Neural progenitor cell (in vitro differentiated cells): ENCODE measurements at regions not wholly inside any gene's neighbourhood (a gene's known extent, or its start where the extent isn't known, plus 50 kb on each side); places are given as distances from the start of the nearest gene placed in this dataset.
A peak's percentile ranks its signal among the peaks of the same experiment; 100 is the strongest.

Experiments
- DNase-seq: peaks from one replicate; pipeline ENCODE4 v3.0.0-alpha.2; 2016; ENCODE audit warnings: low spot score
- H2AFZ ChIP-seq: fragments of 200-600 bp; sonication (generic); replicated peaks from 2 replicates; pipeline ENCODE4 v1.6.1; 2016; ENCODE audit warnings: antibody characterized with exemption
- H3F3A ChIP-seq: fragments of 200-600 bp; sonication (generic); 2 replicates; pipeline ENCODE4 v1.6.1; 2016; ENCODE audit warnings: antibody characterized with exemption, low read depth
- H3K27ac ChIP-seq: fragments of 200-600 bp; sonication (generic); 2 replicates; pipeline ENCODE4 v1.5.1; 2016; ENCODE audit warnings: mild to moderate bottlenecking
- H3K27me3 ChIP-seq: fragments of 200-600 bp; sonication (generic); 2 replicates; pipeline ENCODE4 v1.6.1; 2016; ENCODE audit warnings: mild to moderate bottlenecking, moderate library complexity
- H3K36me3 ChIP-seq: fragments of 200-600 bp; sonication (generic); 2 replicates; pipeline ENCODE4 v1.5.1; 2016
- H3K4me1 ChIP-seq: fragments of 200-600 bp; sonication (generic); 2 replicates; pipeline ENCODE4 v1.6.1; 2016; ENCODE audit warnings: mixed run types
- H3K4me2 ChIP-seq: fragments of 200-600 bp; sonication (generic); 2 replicates; pipeline ENCODE4 v1.6.1; 2016
- H3K4me3 ChIP-seq: fragments of 200-600 bp; sonication (generic); 2 replicates; pipeline ENCODE4 v1.5.1; 2016
- H3K79me2 ChIP-seq: fragments of 200-600 bp; sonication (generic); 2 replicates; pipeline ENCODE4 v1.6.1; 2016; ENCODE audit warnings: low read depth
- H3K9ac ChIP-seq: fragments of 200-600 bp; sonication (generic); 2 replicates; pipeline ENCODE4 v1.6.1; 2016
- H3K9me3 ChIP-seq: fragments of 200-600 bp; sonication (generic); 2 replicates; pipeline ENCODE4 v1.5.1; 2016; ENCODE audit warnings: low read depth
- H4K20me1 ChIP-seq: fragments of 200-600 bp; sonication (generic); 2 replicates; pipeline ENCODE4 v1.6.1; 2016; ENCODE audit warnings: low read depth
- H3K27ac Mint-ChIP-seq: 3 replicates; pipeline ENCODE4 v1.8.0; 2021; ENCODE audit warnings: mixed read lengths
- H3K27me3 Mint-ChIP-seq: 2 replicates; pipeline ENCODE4 v1.8.0; 2022; ENCODE audit warnings: low read depth, mild to moderate bottlenecking, inconsistent platforms, moderate library complexity, mixed read lengths; ENCODE audit not compliant: insufficient read depth
- H3K36me3 Mint-ChIP-seq: 3 replicates; pipeline ENCODE4 v1.8.0; 2021; ENCODE audit warnings: mixed read lengths
- H3K4me1 Mint-ChIP-seq: 3 replicates; pipeline ENCODE4 v1.8.0; 2021; ENCODE audit warnings: mixed read lengths
- H3K4me3 Mint-ChIP-seq: 3 replicates; pipeline ENCODE4 v1.8.0; 2021; ENCODE audit warnings: mild to moderate bottlenecking, moderate library complexity, mixed read lengths
- H3K9me3 Mint-ChIP-seq: 3 replicates; pipeline ENCODE4 v1.8.0; 2020; ENCODE audit warnings: mixed read lengths
- CTCF ChIP-seq: fragments of 200-600 bp; sonication (generic); IDR thresholded peaks from 2 replicates; pipeline ENCODE4 v1.5.1; 2017; ENCODE audit warnings: antibody characterized with exemption, mild to moderate bottlenecking
- EZH2 ChIP-seq: fragments of 200-600 bp; sonication (generic); IDR thresholded peaks from 2 replicates; pipeline ENCODE4 v1.6.1; 2017; ENCODE audit warnings: antibody characterized with exemption, mild to moderate bottlenecking, moderate library complexity
- EZH2phosphoT487 ChIP-seq: fragments of 200-600 bp; sonication (generic); IDR thresholded peaks from 2 replicates; pipeline ENCODE4 v1.6.1; 2017; ENCODE audit warnings: antibody characterized with exemption

GRCh38 chr11:37598381-37598780 lies 1000.3 kb upstream of the RAG2 start:
- no peaks in the 10 kb centered on the region for H3K36me3 Mint-ChIP-seq

GRCh38 chr11:37597776-37598175 lies 999.7 kb upstream of the RAG2 start:
- Histone ChIP-seq H4K20me1 (no peaks in the 10 kb centered on the region), H2AFZ (no peak overlapping the region), H3K4me3 (no peak overlapping the region), H3K9me3 (no peaks in the 10 kb centered on the region), H3K9ac (no peak overlapping the region), H3K79me2 (no peaks in the 10 kb centered on the region), H3K4me1 (peaks cover 12% of the 10 kb centered on the region), H3F3A (no peaks in the 10 kb centered on the region), H3K27ac (no peak overlapping the region), H3K36me3 (no peaks in the 10 kb centered on the region), H3K4me2 (no peak overlapping the region), H3K27me3 (no peaks in the 10 kb centered on the region)
- Mint-ChIP-seq H3K27ac (no peak overlapping the region), H3K4me1 (peaks cover 11% of the 10 kb centered on the region), H3K9me3 (no peaks in the 10 kb centered on the region), H3K36me3 (no peaks in the 10 kb centered on the region), H3K27me3 (peaks cover 5% of the 10 kb centered on the region), H3K4me3 (no peak overlapping the region)
- TF ChIP-seq EZH2phosphoT487 (no peak), CTCF (no peak), EZH2 (no peak)
- peak; percentile 28 for DNase-seq

More at GRCh38 chr11:37598381-37598780, 1000.3 kb upstream of the RAG2 start:
- Mint-ChIP-seq H3K27me3 (peaks cover 5% of the 10 kb centered on the region), H3K9me3 (peaks cover 3% of the 10 kb centered on the region), H3K4me1 (peaks cover 11% of the 10 kb centered on the region), H3K27ac (peak overlapping the region; percentile 26), H3K4me3 (no peak overlapping the region)
- peak overlapping the region; percentile 19 for H2AFZ ChIP-seq
- DNase-seq = no peak
- H3K9me3 ChIP-seq = no peaks in the 10 kb centered on the region
- no peak overlapping the region for H3K9ac ChIP-seq
- no peaks in the 10 kb centered on the region for H3F3A ChIP-seq
- H3K27me3 ChIP-seq = no peaks in the 10 kb centered on the region
- H4K20me1 ChIP-seq = no peaks in the 10 kb centered on the region
- no peak overlapping the region for H3K4me3 ChIP-seq
- H3K4me2 ChIP-seq = no peak overlapping the region
- H3K79me2 ChIP-seq = no peaks in the 10 kb centered on the region
- no peaks in the 10 kb centered on the region for H3K36me3 ChIP-seq
- peaks cover 12% of the 10 kb centered on the region for H3K4me1 ChIP-seq
- TF ChIP-seq CTCF (no peak), EZH2 (no peak), EZH2phosphoT487 (no peak)
- H3K27ac ChIP-seq = no peak overlapping the region

GRCh38 chr11:37595845-37596244 lies 997.8 kb upstream of the RAG2 start:
- H2AFZ ChIP-seq = no peak overlapping the region
- no peaks in the 10 kb centered on the region for H4K20me1 ChIP-seq
- Mint-ChIP-seq H3K9me3 (no peaks in the 10 kb centered on the region), H3K4me3 (no peak overlapping the region), H3K27me3 (peaks cover 3% of the 10 kb centered on the region), H3K4me1 (peaks cover 11% of the 10 kb centered on the region), H3K27ac (no peak overlapping the region), H3K36me3 (no peaks in the 10 kb centered on the region)
- no peaks in the 10 kb centered on the region for H3K36me3 ChIP-seq
- no peak overlapping the region for H3K4me2 ChIP-seq
- H3F3A ChIP-seq = no peaks in the 10 kb centered on the region
- no peak overlapping the region for H3K4me3 ChIP-seq
- no peak overlapping the region for H3K9ac ChIP-seq
- no peaks in the 10 kb centered on the region for H3K27me3 ChIP-seq
- no peak for DNase-seq
- no peak overlapping the region for H3K27ac ChIP-seq
- H3K79me2 ChIP-seq = no peaks in the 10 kb centered on the region
- TF ChIP-seq CTCF (no peak), EZH2phosphoT487 (no peak), EZH2 (no peak)
- H3K4me1 ChIP-seq = peaks cover 12% of the 10 kb centered on the region
- H3K9me3 ChIP-seq = no peaks in the 10 kb centered on the region
